DMS153 treated with DMSO at 0.1 percent for 48 hours (cell line): ENCODE measurements at regions not wholly inside any gene's neighbourhood (a gene's known extent, or its start where the extent isn't known, plus 50 kb on each side); places are given as distances from the start of the nearest gene placed in this dataset.
A peak's percentile ranks its signal among the peaks of the same experiment; 100 is the strongest.
"Not testable (repeated sequence)": the region's sequence is repeated elsewhere in the genome, so short reads cannot be mapped to it uniquely, and the experiment has no call there.

Experiments used
- DNase-seq: peaks from one replicate; lab custom pipeline; 2025; ENCODE audit not compliant: unreplicated experiment; lab: John Stamatoyannopoulos, UW

DNA sequence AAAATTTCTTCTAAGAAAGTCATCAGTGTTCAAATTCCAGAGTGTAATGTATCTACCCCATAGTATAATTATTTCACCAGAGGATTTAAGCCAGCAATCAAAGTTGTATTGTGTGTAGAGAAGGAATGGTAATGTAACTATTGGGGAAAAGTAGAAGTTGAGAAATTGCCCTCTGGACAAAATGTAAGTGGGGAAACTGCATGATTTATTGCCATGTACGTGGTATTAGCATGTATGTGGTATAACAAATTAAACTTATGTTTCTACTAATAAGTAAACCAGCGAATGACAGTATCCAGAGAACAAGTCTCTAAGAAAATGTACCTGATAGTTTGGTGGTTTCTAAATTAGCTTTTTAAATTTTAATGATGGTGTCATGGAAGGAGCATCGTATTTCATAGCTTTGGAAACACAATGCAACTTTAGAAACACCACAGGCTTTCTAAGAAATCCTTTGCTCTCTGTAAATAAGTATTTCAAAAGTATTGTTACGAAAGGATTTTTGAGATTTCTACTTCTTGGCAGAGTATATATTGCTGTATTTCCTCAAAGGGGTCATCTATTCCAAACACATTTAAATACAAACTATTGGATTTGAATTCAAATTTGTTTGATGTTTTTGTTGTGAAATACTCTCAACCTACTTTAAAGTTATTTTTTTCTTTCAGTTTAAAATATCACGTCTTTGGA, 1018.9 kb upstream of the ZEB2 start:
- no peak for DNase-seq

DNA sequence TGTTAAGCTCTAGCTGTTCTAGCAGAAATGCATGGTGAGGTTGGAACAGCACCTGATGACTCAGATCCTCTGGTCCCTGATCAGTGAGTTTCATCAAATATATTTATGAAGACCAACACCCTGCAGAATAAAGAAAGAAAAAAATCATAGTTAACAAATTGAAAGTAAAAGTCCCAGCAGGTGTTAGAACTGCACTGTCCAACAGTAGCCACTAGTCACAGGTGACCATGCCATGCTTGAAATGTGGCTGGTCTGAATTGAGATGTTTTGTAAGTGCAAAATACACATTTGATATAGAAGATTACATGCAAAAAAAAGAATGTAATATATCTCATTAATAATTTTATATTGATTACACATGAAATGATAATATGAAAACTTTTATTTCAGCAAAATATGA, 1010.7 kb upstream of the ZEB2 start:
- DNase-seq: no peak

DNA sequence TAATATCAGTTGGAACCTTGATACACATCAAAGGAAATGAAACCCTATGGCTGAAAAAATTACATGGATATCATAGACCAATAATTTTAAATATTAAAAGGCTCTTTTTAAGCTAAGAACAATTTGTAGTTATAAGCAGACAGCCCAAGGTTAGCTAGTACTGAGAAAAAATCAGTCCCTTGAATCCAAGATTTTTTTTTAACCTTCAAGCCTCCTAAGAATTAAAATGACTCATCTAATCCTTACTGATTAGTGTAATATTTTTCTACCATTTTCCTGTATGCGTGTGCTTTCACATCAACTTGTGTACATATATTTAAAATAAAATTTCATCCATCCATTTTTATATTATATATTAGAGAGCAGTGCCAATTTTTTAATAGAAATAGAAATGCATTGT, 1004.9 kb upstream of the ZEB2 start:
- no peak for DNase-seq

- DNase-seq: no peak
Observed at GRCh38 chr2:145524303-145524702, 1004.4 kb upstream of the ZEB2 start.

- DNase-seq: not testable (repeated sequence)
Observed at GRCh38 chr2:145519254-145519653, 999.3 kb upstream of the ZEB2 start.

- no peak for DNase-seq
Observed at GRCh38 chr2:145511946-145512345, 992.0 kb upstream of the ZEB2 start.

GRCh38 chr2:145503511-145503910, 983.6 kb upstream of the ZEB2 start:
- DNase-seq: no peak

DNA sequence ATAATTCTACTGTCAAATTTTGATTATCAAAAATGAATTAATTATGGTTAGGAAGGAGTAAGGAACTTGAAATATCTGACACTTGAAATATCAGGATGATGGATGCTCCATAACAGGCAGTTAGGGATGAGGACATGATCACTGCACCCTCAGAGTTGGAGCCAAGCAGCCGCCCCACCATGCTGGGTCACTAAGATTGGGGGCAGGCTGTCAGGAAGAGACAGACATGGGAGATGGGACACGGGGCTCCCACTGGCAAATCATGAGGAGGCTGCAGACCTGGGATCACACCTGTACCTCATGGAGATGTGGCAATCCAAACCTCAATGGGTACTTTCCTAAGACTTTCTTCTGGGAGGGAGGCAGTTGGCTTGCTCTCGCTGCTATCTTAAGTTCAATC, 982.0 kb upstream of the ZEB2 start:
- no peak for DNase-seq

- no peak for DNase-seq
Observed at GRCh38 chr2:145495590-145495989, 975.7 kb upstream of the ZEB2 start.

DNA sequence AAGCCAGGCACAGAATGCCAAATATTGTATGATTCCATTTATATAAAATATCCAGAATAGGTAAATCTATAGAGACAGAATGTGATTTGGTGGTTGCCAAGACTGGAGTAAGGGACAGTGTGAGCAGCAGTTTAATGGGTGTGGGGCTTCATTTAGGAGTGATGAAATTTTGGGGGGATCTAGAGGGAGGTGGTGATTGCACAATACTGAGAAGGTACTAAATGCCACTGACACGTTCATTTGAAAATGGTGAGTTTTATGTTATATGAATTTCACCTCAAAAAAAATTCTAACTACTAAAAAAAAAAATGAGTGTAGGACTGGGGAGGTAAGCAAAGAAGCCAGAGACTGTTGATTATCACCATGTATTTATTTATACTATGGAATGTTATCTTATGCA, 974.5 kb upstream of the ZEB2 start:
- no peak for DNase-seq

DNA sequence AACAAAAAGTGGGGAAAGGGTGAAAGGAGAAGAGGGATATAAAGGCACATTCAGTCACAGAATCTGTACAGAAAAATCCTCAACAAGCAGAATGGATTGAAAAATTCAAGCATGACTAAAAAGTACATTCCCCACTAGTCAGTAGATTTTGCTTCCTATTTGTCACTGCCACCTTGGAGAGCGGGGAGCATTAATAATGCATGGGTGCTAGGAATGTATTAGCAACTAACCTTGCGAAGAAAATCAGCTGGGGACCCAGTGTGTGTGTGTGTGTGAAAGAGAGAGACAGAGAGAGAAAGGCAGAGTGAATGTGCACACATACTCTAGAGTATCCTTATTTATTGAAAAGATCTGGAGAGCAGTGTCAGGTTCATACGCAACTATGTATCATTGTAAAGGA, 968.7 kb upstream of the ZEB2 start:
- no peak for DNase-seq

- DNase-seq: no peak
Observed at GRCh38 chr2:145484448-145485097, 964.7 kb upstream of the ZEB2 start.

DNA sequence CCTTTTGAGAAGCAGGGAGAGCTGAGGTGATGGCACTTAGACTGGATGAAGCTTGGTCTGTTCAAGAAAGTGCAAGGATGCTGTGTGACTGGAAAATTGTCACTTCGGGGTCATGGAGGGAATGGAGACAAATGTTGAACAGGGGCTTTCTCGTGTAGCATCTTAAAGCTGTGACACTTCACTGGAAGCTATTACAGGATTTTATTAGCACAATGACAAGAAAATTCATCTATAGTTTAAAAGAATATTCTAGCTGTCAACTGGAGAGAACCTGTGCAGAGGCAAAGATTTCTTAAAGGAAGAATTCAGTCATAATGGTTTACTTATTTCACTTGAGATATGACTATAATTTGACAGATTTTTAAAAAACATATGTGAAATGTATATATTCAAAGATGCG, 963.9 kb upstream of the ZEB2 start:
- DNase-seq: no peak

DNA sequence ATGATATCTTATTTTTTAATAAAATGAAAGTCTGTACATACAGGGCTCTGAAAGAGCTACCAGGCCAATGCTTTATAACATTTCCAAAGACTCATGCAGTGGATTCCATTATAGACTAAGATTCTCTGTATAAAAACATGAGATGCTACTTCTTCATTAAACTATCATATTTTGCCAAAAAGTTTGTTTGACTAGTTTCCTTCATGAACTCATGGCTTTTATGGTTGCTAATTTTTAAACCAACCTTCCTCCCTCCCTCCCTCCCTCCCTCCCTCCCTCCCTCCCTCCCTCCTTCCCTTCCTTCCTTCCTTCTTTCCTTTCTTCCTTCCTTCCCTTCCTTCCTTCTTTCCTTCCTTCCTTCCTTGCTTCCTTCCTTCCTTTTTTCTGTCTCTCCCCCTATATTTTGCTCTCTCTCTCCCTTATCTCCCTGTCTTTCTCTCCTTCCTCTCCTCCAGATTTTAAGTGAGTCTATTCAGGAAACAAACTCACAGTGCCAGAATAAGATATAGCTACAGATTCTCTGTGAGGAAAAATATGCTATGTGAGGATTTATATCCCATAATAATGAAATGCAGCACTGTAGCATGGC, 961.5 kb upstream of the ZEB2 start:
- no peak for DNase-seq

DNA sequence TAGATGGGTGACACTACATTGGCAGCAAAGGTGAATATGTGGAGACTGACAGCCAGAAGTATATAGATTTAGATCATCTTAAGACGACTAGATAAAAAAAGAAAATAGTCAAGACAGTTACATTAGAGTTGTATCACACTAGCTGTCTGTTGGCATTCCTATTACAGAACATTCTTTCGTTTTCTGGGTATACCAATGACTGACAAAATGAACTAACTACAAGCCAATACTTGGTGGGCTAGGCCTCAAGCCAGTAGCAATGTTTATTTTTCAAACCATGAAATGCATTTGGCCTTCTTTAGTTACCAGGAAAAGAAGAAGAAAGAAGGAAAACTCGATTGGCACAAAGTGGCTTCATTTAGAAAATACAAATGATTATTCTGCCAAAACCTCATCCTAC, 944.9 kb upstream of the ZEB2 start:
- no peak for DNase-seq

- no peak for DNase-seq
Observed at GRCh38 chr2:145460112-145460511, 940.2 kb upstream of the ZEB2 start.

DNA sequence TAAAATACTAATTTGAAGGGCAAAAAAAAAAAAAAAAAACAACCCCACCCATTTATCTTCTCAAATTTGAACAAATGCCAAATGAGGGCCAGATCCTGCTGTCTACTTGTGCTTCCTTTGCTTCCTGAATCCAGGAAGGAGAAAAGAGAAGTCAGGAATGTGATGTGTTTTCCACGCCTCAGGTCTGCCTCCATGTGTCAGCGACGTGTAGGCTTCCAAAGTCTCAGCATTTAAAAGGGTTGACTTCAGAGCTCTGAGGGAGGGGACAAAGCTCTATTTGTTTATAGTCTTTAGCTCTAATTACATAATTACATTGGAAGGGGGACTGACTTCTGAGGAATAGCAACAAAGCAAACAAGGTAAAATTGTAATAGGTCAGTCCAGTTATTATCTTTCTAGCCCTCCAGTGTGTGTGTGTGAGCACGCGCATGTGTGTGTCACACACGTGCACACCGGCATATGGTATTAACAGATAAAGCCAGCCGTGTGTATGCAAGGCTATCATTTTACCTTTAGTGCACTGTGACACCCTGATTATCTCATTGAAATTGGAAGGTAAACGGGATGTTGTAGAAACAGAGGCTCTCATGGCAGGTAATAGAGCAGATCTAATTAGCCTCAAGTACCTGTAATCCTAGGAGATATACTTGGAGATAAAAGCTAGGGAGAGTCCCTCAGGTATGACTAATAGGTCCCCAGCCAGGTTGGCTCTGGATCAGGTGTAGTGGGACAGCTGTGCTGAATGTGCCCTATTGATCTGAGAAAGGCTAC, 911.4 kb upstream of the ZEB2 start:
- DNase-seq: peak; percentile 100

GRCh38 chr2:145423809-145424208, 903.9 kb upstream of the ZEB2 start:
- DNase-seq: no peak

GRCh38 chr2:145422576-145422975, 902.7 kb upstream of the ZEB2 start:
- no peak for DNase-seq

GRCh38 chr2:145421841-145422240, 901.9 kb upstream of the ZEB2 start:
- no peak for DNase-seq

GRCh38 chr2:145416640-145417039, 896.7 kb upstream of the ZEB2 start:
- no peak for DNase-seq

- DNase-seq: no peak
Observed at GRCh38 chr2:145415151-145415550, 895.2 kb upstream of the ZEB2 start.
